ENCODE measurements at regions not wholly inside any gene's neighbourhood (a gene's known extent, or its start where the extent isn't known, plus 50 kb on each side); places are given as distances from the start of the nearest gene placed in this dataset.

- Histone ChIP-seq H3K9me3 (ENCODE audit: control insufficient read depth, insufficient read depth, low read length) (no peaks in the 10 kb centered on the region), H3K4me3 (ENCODE audit: low read length) (no peak overlapping the region), H3K27ac (ENCODE audit: low read length) (no peak overlapping the region), H3K27me3 (ENCODE audit: control insufficient read depth, insufficient read depth, low read length) (peaks cover 3% of the 10 kb centered on the region), H3K36me3 (ENCODE audit: control insufficient read depth, insufficient read depth, low read length) (no peaks in the 10 kb centered on the region), H3K4me1 (ENCODE audit: control insufficient read depth, insufficient read depth, low read length) (peaks cover 14% of the 10 kb centered on the region)
- Mint-ChIP-seq H3K27me3 (ENCODE audit: low read depth in 2 of 2) (peaks cover 43 to 68% of the 10 kb centered on the region in 2 donors), H3K9me3 (no peaks in the 10 kb centered on the region), H3K4me3 (no peak overlapping the region), H3K4me1 (peaks cover 0 to 5% of the 10 kb centered on the region in 2 donors), H3K36me3 (no peaks in the 10 kb centered on the region), H3K27ac (no peak overlapping the region)
- WGBS (ENCODE audit: insufficient coverage), result 86% methylated on average over 4 of the region's 4 CpGs
- DNase-seq, result no peak
- peak in 1 of 3 donors; percentile 18 for ATAC-seq
- no peak for TF ChIP-seq CTCF (IDR thresholded peaks at IDR 0.05)
- intact Hi-C loops (cut with micrococcal nuclease), result no loop called here
Observed at GRCh38 chr20:1804554-1804956, 90.7 kb upstream of the SIRPA start.

- Histone ChIP-seq H3K9me3 (ENCODE audit: control insufficient read depth, insufficient read depth, low read length) (no peaks in the 10 kb centered on the region), H3K36me3 (ENCODE audit: control insufficient read depth, insufficient read depth, low read length) (no peaks in the 10 kb centered on the region), H3K4me3 (ENCODE audit: low read length) (peak overlapping the region; percentile 34), H3K27me3 (ENCODE audit: control insufficient read depth, insufficient read depth, low read length) (peaks cover 3% of the 10 kb centered on the region), H3K27ac (ENCODE audit: low read length) (peak overlapping the region; percentile 66), H3K4me1 (ENCODE audit: control insufficient read depth, insufficient read depth, low read length) (peaks cover 14% of the 10 kb centered on the region)
- H3K27me3 Mint-ChIP-seq (ENCODE audit: low read depth in 2 of 2), result peaks cover 42 to 69% of the 10 kb centered on the region in 2 donors
- 60% methylated on average over 9 of the region's 10 CpGs for WGBS (ENCODE audit: insufficient coverage)
- no peak overlapping the region for H3K27ac Mint-ChIP-seq
- DNase-seq (no peak), ATAC-seq (peak in 1 of 3 donors; percentile 44)
- peaks cover 0 to 5% of the 10 kb centered on the region in 2 donors for H3K4me1 Mint-ChIP-seq
- intact Hi-C loops (cut with micrococcal nuclease), result no loop called here
- TF ChIP-seq CTCF (IDR thresholded peaks at IDR 0.05), result no peak
- no peak overlapping the region for H3K4me3 Mint-ChIP-seq
- H3K36me3 Mint-ChIP-seq, result no peaks in the 10 kb centered on the region
- no peaks in the 10 kb centered on the region for H3K9me3 Mint-ChIP-seq
Observed at GRCh38 chr20:1803932-1804501, 91.2 kb upstream of the SIRPA start.

GRCh38 chr20:1803061-1803931 lies 91.9 kb upstream of the SIRPA start:
- intact Hi-C loops (cut with micrococcal nuclease), result no loop called here
- TF ChIP-seq CTCF (IDR thresholded peaks at IDR 0.05), result no peak
- H3K27ac ChIP-seq (ENCODE audit: low read length), result peak overlapping the region; percentile 66
- peaks cover 3% of the 10 kb centered on the region for H3K27me3 ChIP-seq (ENCODE audit: control insufficient read depth, insufficient read depth, low read length)
- Mint-ChIP-seq H3K27me3 (ENCODE audit: low read depth in 2 of 2) (peaks cover 42 to 76% of the 10 kb centered on the region in 2 donors), H3K4me3 (no peak overlapping the region), H3K36me3 (no peaks in the 10 kb centered on the region), H3K9me3 (no peaks in the 10 kb centered on the region), H3K27ac (no peak overlapping the region), H3K4me1 (peaks cover 0 to 5% of the 10 kb centered on the region in 2 donors)
- peak overlapping the region; percentile 34 for H3K4me3 ChIP-seq (ENCODE audit: low read length)
- WGBS (ENCODE audit: insufficient coverage), result under 1% methylated on average over 100 of the region's 100 CpGs
- peaks cover 14% of the 10 kb centered on the region for H3K4me1 ChIP-seq (ENCODE audit: control insufficient read depth, insufficient read depth, low read length)
- H3K36me3 ChIP-seq (ENCODE audit: control insufficient read depth, insufficient read depth, low read length), result no peaks in the 10 kb centered on the region
- ATAC-seq (peak in 1 of 3 donors; percentile 59), DNase-seq (peak in 1 of 2 donors; percentile 34)
- H3K9me3 ChIP-seq (ENCODE audit: control insufficient read depth, insufficient read depth, low read length), result no peaks in the 10 kb centered on the region

Measured in natural killer cell (primary cell).